ENCODE measurements at regions not wholly inside any gene's neighbourhood (a gene's known extent, or its start where the extent isn't known, plus 50 kb on each side); places are given as distances from the start of the nearest gene placed in this dataset.

GRCh38 chr1:113219828-113220227 lies 146.8 kb downstream of the LRIG2 start:
- no peak for DNase-seq

GRCh38 chr1:113223040-113223439 lies 150.0 kb downstream of the LRIG2 start:
- no peak for DNase-seq

GRCh38 chr1:113223546-113223945 lies 150.5 kb downstream of the LRIG2 start:
- DNase-seq: no peak

- DNase-seq: no peak
Measured at GRCh38 chr1:113226148-113226547, 153.2 kb downstream of the LRIG2 start.

GRCh38 chr1:113231866-113232265 lies 158.4 kb upstream of the MAGI3 start:
- no peak for DNase-seq

- DNase-seq: no peak
Measured at GRCh38 chr1:113233441-113233840, 156.9 kb upstream of the MAGI3 start.

GRCh38 chr1:113241237-113241636 lies 149.1 kb upstream of the MAGI3 start:
- DNase-seq: no peak

GRCh38 chr1:113242481-113242880 lies 147.8 kb upstream of the MAGI3 start:
- no peak for DNase-seq

- no peak for DNase-seq
Measured at GRCh38 chr1:113243529-113243928, 146.8 kb upstream of the MAGI3 start.

- DNase-seq: no peak
Measured at GRCh38 chr1:113244112-113244820, 146.0 kb upstream of the MAGI3 start.

- DNase-seq: no peak
Measured at GRCh38 chr1:113245252-113245651, 145.1 kb upstream of the MAGI3 start.

GRCh38 chr1:113246929-113247328 lies 143.4 kb upstream of the MAGI3 start:
- DNase-seq: no peak

- DNase-seq: no peak
Measured at GRCh38 chr1:113247355-113247754, 143.0 kb upstream of the MAGI3 start.

- no peak for DNase-seq
Measured at GRCh38 chr1:113247782-113248181, 142.5 kb upstream of the MAGI3 start.

GRCh38 chr1:113248494-113248893 lies 141.8 kb upstream of the MAGI3 start:
- DNase-seq: no peak

- DNase-seq: no peak
Measured at GRCh38 chr1:113250161-113250560, 140.2 kb upstream of the MAGI3 start.

GRCh38 chr1:113252166-113252565 lies 138.1 kb upstream of the MAGI3 start:
- no peak for DNase-seq

- no peak for DNase-seq
Measured at GRCh38 chr1:113253187-113253586, 137.1 kb upstream of the MAGI3 start.

- DNase-seq: no peak
Measured at GRCh38 chr1:113253590-113253989, 136.7 kb upstream of the MAGI3 start.

- peak; percentile 65 for DNase-seq
Measured at GRCh38 chr1:113255038-113255719, 135.1 kb upstream of the MAGI3 start.

GRCh38 chr1:113255720-113256347 lies 134.5 kb upstream of the MAGI3 start:
- DNase-seq: peak; percentile 61

GRCh38 chr1:113256348-113256729 lies 134.0 kb upstream of the MAGI3 start:
- no peak for DNase-seq

GRCh38 chr1:113259988-113260387 lies 130.3 kb upstream of the MAGI3 start:
- DNase-seq: no peak

- no peak for DNase-seq
Measured at GRCh38 chr1:113265196-113265595, 125.1 kb upstream of the MAGI3 start.

Data from retina (tissue), 1 donor.